ENCODE measurements at regions not wholly inside any gene's neighbourhood (a gene's known extent, or its start where the extent isn't known, plus 50 kb on each side); places are given as distances from the start of the nearest gene placed in this dataset.

- TF ChIP-seq CTCF (conservative IDR thresholded peaks at IDR 0.05; ENCODE audit: low read length): no peak
- no peak overlapping the region for H3K4me3 ChIP-seq (ENCODE audit: low read length)
- DNase-seq (ENCODE audit: low read depth): peak; percentile 92
These were observed 82.4 kb downstream of the TTC32 start for GRCh38 chr2:19819097-19820065.

GRCh38 chr2:19818543-19818942, 83.2 kb downstream of the TTC32 start:
- no peak overlapping the region for H3K4me3 ChIP-seq (ENCODE audit: low read length)
- no peak for DNase-seq (ENCODE audit: low read depth)
- no peak for TF ChIP-seq CTCF (conservative IDR thresholded peaks at IDR 0.05; ENCODE audit: low read length)

GRCh38 chr2:19818039-19818438, 83.7 kb downstream of the TTC32 start:
- no peak for DNase-seq (ENCODE audit: low read depth)
- no peak overlapping the region for H3K4me3 ChIP-seq (ENCODE audit: low read length)
- TF ChIP-seq CTCF (conservative IDR thresholded peaks at IDR 0.05; ENCODE audit: low read length): no peak

GRCh38 chr2:19815746-19816145, 86.0 kb downstream of the TTC32 start:
- no peak for DNase-seq (ENCODE audit: low read depth)
- no peak for TF ChIP-seq CTCF (conservative IDR thresholded peaks at IDR 0.05; ENCODE audit: low read length)
- H3K4me3 ChIP-seq (ENCODE audit: low read length): no peak overlapping the region

GRCh38 chr2:19812166-19812565, 89.6 kb downstream of the TTC32 start:
- no peak overlapping the region for H3K4me3 ChIP-seq (ENCODE audit: low read length)
- TF ChIP-seq CTCF (conservative IDR thresholded peaks at IDR 0.05; ENCODE audit: low read length): no peak
- peak; percentile 45 for DNase-seq (ENCODE audit: low read depth)

GRCh38 chr2:19811186-19811585, 90.6 kb downstream of the TTC32 start:
- TF ChIP-seq CTCF (conservative IDR thresholded peaks at IDR 0.05; ENCODE audit: low read length): no peak
- no peak overlapping the region for H3K4me3 ChIP-seq (ENCODE audit: low read length)
- no peak for DNase-seq (ENCODE audit: low read depth)

- H3K4me3 ChIP-seq (ENCODE audit: low read length): no peak overlapping the region
- DNase-seq (ENCODE audit: low read depth): peak; percentile 55
- no peak for TF ChIP-seq CTCF (conservative IDR thresholded peaks at IDR 0.05; ENCODE audit: low read length)
These were observed 91.1 kb downstream of the TTC32 start for GRCh38 chr2:19810637-19811036.
